HG03565 (cell line): ENCODE measurements at regions not wholly inside any gene's neighbourhood (a gene's known extent, or its start where the extent isn't known, plus 50 kb on each side); places are given as distances from the start of the nearest gene placed in this dataset.
A peak's percentile ranks its signal among the peaks of the same experiment; 100 is the strongest.

Experiments used
- ATAC-seq: cut with Tn5 transposase; IDR thresholded peaks from one replicate; pipeline ENCODE4 v1.9.1; 2021; ENCODE audit warnings: mild to moderate bottlenecking, moderate library complexity; ENCODE audit not compliant: unreplicated experiment

DNA sequence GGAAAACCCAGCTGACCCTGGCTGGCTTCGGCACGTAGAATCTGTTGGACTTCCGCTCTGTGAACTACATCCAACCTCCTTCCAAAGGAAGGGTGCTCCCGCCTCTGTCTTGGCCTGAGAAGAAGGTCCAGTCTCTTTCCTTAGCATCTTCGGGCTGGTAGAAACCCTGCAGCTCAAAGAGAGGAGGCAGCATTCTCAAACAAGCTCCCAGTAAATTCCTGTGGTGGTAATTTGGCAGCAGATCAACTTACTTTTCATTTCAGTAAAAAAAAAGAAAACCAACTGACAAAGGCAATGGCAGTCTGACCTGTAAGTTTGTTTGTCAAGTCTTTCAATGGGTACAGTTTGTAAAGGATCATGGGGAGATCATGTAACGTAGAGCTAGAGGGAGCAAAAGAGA is 176.7 kb downstream of the MED10 start:
- no peak for ATAC-seq

DNA sequence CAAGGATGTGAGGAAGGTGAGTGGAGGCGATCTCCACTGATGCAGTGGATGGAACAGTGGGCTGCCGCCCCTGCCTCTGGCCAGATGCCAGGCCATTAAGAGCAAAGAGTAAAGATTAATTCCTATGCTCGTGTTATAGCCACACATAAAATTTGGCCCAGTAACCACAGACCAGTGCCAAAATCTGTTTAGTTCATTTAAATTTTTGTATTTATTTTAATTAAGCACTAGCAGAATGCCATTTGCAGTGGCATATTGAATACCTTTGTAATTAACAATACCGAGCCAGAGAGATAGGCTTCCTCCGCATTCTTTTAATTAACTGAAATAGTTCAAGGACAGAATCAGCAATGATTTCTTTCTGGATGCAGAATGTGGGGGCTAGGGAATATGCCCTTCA is 179.8 kb downstream of the MED10 start:
- no peak for ATAC-seq

DNA sequence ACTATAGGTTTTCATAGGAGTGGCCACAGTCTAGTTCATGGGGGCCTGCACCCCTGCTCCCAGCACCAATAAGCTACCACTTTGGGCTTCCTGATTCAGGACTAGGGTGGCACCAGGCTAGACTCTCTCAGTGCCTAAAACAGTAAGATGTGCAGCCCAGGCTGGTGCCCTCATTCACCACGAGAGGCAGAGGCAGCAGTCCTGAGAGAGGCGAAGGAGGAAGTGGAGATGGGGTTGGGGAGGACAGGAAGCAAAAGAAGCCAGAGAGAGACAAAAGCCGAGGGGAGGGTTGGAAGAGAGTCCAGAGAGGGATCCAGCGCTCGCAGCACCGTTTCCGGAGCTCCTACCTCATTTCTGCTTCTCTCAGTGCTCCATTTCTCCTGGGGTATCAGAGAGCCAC is 180.9 kb downstream of the MED10 start:
- no peak for ATAC-seq

- ATAC-seq = no peak
Measured at GRCh38 chr5:6195711-6196358, 182.5 kb downstream of the MED10 start.

- no peak for ATAC-seq
Measured at GRCh38 chr5:6194906-6195612, 183.3 kb downstream of the MED10 start.

GRCh38 chr5:6194261-6194875 is 184.0 kb downstream of the MED10 start:
- no peak for ATAC-seq

GRCh38 chr5:6193310-6193709 is 185.0 kb downstream of the MED10 start:
- ATAC-seq = no peak

DNA sequence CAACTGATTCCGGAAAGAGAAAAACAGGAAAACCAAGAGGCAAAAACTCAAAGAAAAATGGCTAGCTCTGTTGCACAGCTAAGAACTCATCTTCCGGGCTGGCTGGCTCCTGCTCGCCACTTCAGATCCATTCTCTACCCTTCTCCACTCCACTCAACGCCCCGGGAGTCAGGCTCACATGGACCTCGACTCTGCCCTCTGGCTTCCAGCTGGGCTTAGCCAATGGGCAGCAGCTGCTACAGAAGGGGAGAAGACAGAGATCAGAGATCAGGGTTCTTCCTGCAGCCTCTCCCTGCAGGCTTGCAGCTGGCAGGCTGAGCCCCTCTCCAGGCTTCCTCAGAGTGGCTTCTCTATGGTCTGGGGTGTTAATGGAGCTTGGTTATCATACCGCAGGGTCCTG is 187.5 kb downstream of the MED10 start:
- no peak for ATAC-seq

DNA sequence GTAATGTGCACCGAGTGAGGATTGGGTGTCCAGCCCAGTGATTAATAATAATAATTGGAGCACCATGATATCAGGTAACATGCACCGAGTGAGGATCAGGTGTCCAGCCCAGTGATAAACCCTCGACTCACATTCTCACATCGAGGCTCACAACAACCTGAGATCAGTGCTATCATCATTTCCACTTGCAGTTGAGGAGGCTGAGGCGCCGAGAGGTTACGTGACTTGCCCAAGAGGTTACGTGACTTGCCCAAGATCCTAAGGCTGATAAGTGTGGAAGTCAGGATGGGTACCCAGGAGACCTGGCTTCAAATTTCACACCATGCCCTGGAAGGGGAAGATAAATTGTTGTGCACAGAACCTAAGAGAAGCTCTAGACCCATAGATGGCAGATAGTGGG is 189.4 kb downstream of the MED10 start:
- no peak for ATAC-seq

- ATAC-seq = peak; percentile 98
Measured at GRCh38 chr5:6188344-6188743, 190.0 kb downstream of the MED10 start.

DNA sequence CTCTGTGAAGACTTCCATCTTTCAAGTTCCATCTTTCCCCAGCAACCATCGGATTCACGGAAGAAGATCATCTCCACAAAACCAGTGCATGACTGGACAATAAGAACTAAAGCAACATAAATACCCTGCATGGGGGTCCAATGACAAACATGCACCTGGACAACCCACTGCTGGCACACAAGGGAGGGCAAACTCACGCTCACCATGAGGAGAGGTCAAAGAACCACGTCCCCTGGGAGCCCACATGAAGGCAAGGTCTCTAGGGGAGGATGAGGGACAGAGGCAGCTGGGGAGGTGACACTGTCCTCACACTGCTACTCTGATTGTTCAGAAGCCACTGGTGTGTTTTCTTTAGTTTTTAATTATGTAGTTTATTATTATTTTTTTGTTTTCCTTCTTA is 190.8 kb downstream of the MED10 start:
- ATAC-seq = no peak

DNA sequence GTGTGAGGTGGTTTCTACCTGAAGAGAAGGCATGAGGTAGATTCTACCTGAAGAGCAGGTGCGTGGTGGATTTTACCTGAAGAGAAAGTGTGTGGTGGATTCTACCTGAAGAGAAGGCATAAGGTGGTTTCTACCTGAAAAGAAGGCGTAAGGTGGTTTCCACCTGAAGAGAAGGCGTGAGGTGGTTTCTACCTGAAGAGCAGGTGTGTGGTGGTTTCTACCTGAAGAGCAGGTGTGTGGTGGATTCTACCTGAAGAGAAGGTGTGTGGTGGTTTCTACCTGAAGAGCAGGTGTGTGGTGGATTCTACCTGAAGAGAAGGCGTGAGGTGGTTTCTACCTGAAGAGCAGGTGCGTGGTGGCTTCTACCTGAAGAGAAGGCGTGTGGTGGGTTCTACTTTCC is 192.8 kb downstream of the MED10 start:
- ATAC-seq = no peak

DNA sequence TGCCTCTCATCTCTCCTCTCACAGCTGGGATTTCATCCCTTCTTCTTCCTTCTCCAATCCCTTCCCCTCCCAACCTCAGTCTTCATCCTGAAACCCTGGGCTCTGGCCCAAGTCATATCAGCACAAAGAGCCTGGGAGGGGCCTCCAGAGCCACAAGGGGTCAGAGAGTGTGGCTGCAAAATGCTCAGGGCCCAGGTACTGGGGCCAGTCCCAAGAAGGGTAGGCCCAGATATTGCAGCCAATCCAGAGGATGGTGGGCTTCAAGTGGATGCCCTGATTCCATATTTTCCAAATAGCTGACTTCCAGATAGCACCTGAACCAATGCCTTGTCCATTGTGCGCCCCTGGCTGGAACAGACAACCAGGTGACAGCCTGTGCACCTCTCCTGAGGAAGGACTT is 193.9 kb downstream of the MED10 start:
- ATAC-seq = no peak

- no peak for ATAC-seq
Measured at GRCh38 chr5:6183391-6184390, 194.7 kb downstream of the MED10 start.

- ATAC-seq = no peak
Measured at GRCh38 chr5:6182271-6182815, 196.0 kb downstream of the MED10 start.

DNA sequence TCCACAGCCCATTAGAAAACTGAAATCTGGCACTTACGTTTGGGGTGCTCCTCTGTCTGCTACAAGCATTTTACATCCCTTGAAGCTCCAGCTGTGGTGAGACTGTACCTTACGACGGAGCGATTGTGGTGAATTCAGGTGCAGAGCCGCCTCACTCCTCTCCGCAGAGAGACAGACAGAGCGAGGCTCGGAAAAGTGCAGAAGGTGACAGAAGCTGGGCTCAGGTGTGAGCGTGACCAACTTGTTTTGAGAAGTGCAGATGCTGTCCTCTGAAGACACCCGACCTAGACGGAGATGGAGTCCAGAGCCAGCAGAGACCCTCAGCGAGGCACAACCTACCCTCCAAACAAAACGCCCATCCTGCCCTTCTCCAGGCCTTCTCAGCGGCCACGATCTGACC is 196.5 kb downstream of the MED10 start:
- no peak for ATAC-seq

- no peak for ATAC-seq
Measured at GRCh38 chr5:6181147-6181729, 197.1 kb downstream of the MED10 start.

DNA sequence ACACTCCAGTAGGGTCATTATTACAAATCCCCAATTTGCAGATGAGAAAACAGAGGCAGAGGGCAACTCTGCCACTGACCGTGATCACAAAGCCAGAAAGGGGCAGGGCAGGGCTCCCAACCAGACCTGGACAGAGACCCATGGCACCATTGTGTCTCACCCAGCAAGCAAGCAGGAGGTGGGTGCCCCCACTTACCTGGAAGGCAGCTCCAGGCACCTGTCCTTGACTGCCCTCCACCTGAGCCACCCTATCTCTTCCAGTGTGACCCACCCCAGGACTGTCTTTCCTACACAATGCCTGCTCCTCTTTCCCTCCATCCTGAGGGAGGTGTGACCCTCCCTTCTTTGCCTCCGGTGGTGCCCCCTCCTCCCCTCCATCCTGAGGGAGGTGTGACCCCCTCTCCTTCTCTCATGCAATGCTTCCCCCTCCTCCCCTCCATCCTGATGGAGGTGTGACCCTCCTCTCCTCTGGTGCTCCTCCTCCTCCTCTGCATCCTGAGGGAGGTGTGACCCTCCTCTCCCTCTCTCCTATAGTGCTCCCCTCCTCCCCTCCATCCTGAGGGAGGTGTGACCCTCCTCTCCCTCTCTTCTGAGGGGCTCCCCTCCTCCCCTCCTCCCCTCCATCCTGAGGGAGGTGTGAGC is 198.0 kb downstream of the MED10 start:
- ATAC-seq = no peak

GRCh38 chr5:6178846-6179532 is 199.4 kb downstream of the MED10 start:
- no peak for ATAC-seq
